ENCODE measurements at regions not wholly inside any gene's neighbourhood (a gene's known extent, or its start where the extent isn't known, plus 50 kb on each side); places are given as distances from the start of the nearest gene placed in this dataset.

DNA sequence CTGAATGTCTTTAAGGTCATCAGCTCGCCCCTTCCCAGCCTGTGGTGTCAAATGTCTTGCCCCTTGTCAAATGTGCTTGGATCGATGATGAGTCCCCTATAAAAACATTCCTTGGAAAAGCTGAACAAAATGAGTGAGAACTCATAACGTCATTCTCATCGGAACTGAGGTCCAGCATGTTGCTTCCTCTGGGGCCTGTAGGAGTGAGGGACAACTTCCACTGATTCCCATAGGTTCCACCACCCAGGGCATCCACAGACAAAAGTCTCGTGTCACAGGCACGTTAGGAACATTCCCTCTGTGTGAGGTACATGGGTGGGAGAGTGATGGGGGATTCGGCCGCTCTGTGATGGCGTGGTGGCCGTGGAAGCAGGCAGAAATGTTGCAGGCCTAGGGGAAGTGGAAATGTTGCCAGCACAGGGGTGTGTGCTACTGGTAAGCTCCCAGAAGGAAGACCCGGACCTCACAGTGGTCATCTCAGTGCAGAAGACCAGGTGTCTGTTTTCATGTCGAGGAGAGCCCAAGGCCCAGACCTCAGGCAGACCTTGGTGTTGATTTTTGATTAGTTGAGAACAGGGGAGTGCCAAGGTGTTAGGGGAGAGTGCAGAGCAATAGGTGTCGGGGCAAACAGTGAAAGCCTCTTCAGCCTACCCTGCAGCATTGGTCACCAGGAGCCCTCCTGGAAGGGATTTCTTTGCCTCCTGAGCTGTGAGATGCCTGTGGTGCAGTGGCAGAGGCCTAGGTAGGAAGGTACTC is 96.8 kb downstream of the SNRPN start:
- DNase-seq, result no peak

DNA sequence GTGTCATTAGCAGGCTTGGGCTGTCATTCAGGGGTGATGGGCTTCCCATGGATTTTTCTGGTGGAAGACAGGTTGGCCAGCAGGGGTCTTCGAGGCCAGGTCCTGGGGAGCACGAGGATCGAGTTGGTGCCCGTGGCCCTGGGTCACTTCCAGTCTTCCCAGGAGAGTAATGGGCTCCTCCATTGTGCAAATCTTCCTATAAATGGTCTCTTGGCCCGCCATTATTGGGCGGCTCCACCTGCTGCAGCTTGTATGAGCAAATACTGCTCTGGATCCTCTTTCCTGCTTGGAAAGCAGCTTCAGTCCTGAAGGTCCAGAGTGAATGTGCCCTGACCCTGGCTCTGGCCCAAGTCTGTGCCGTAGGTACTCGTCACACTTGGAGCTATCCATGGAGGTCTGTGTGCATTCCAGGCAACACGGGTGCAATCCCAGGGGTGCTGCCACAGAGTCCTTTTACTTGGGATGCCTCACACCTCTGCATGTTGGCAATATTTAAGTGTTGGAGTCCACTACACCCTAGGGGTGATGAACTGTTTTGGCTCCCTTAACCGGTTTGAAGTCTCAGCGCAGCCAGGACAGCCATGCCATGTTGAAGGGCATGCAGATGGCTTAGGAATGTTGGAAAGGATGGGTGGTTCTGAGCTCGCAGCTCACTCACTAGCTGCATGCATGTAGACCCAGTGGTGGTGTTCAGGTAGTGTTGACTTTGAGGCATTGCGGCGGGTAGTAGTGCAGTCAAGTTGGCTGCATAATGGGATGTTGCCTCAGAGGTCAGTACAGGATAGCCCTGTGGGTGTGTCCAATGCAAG is 97.6 kb downstream of the SNRPN start:
- no peak for DNase-seq

DNA sequence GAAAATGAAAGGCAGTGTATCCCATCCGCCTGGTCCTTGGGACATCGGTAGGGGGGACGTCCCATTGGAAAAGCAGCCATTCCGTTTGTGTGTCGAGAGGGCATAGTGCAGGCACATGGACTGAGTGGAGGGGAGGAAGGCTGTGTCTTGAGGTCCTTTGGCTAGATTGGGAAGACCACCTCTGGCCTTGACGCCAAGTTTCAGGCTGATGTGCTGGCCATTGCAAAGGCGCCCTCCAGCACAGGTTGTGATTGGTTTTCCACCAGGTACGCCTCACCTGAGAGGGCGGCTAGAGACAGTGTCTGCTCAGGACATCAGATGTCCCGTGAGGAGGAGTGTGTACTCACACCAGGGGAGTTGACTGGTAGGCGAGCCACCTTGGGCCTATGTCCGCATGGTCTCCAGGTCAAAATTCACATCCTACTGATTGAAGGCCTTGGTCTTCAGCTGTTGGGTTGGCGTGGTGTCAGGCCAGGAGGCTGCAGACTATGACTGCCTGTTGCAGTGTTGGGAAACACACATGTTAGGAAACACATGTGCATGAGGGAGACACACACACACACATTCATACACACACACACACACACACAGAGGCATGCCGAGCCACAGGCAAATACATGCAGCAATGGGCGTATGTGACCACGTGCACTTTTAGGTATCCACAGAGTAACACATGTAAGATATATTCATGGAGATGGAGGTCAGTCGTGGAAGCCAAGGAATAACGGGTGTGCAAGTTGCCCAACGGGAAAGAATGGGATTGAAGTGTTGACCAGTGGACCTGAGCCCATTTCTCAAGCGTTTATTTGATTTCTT is 98.4 kb downstream of the SNRPN start:
- no peak for DNase-seq

DNA sequence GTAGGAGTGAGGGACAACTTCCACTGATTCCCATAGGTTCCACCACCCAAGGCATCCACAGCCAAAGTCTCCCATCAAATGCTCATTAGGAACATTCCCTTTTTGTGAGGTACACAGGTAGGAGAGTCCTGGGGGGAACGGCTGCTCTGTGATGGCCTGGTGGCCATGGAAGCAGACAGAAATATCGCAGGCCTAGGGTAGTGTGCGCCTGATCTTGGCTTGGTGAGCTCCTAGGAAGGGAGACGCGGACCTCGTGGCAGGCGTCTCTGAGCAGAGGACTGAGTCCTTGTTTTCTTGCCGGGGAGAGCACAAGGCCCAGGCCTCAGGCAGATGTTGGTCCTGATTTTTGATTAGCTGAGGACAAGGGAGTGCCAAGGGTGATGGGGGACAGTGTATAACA is 99.5 kb downstream of the SNRPN start:
- no peak for DNase-seq

DNA sequence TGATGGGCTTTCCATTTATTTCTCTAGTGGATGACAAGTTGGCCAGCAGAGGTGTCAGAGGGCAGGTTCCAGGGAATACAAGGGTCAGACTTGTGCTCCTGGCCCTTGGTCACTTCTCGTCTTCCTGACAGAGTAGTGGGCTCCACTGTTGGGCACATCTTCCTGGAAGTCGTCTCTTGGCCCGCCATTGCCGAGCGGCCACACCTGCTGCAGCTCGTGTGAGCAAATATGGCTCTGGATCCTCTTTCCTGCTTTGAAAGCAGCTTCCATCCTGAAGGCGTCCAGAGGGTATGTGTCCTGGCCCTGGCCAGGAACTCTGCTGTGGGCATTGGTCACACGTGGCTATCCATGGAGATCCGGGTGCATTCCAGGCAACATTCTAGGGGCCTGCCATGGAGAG is 100.2 kb downstream of the SNRPN start:
- no peak for DNase-seq

DNA sequence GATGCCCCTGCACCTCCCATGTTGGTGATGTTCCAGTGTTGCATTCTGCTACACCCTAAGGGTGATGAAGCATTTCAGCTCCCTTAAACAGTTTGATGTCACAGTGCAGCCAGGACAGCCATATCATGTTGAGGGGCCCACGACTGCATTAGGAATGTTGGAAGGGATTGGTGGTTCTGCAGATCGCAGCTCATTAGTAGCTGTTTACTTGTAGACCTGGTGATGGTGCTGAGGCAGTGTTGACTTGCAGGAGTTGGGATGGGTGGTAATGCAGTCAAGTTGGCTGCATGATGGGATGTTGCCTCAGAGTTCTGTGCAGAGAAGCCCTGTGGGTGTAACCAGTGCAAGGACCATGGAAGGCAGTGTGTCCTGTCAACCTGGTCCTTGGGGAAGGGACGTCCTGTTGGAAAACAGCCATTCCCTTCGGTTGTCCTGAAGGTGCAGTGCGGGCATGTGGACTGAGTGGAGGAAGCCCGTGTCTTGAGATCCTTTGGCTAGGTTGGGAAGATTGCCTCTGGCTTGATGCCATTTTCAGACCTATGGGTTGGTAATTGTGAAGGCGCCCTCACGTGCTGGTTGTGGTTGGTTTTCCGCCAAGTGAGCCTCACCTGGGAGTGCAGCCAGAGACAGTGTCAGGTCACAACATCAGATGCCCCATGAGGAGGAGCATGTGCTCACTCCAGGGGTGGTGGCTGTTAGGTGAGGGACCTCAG is 100.7 kb downstream of the SNRPN start:
- DNase-seq, result no peak

DNA sequence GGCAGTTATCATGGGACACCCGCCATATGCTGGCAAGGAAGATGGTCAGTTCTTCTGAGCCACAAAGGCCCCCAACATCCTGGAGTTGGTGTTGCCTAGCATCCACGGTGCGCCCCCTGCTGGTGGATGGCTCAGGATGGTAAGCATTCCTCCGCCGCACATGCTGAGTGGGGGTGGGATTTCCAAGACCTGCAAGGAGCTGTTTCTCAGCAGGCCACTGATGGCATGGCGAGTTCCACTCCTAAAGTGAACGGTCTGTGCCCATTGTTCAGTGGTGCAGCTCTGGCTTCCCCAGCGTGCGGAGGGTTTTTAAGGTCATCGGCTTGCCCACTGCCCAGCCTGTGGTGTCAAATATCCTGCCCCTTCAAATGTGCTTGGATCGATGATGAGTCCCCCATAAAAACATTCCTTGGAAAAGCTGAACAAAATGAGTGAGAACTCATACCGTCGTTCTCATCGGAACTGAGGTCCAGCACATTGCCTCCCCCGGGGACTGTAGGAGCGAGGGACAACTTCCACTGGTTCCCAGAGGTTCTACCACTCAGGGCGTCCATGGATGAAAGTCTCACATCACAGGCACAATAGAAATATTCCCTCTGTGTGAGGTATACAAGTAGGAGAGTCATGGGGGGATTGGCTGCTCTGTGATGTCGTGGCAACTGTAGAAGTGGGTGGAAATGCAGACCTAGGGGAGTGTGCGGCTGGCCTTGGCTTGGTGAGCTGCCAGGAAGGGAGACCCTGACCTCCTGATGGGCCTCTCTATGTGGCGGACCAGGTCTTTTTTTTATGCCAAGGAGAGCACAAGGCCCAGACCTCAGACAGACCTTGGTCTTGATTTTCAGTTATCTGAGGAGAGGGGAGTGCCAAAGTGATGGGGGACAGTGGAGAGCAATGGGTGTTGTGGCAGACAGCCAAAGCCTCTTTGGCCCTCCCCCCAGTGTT is 102.0 kb downstream of the SNRPN start:
- no peak for DNase-seq

DNA sequence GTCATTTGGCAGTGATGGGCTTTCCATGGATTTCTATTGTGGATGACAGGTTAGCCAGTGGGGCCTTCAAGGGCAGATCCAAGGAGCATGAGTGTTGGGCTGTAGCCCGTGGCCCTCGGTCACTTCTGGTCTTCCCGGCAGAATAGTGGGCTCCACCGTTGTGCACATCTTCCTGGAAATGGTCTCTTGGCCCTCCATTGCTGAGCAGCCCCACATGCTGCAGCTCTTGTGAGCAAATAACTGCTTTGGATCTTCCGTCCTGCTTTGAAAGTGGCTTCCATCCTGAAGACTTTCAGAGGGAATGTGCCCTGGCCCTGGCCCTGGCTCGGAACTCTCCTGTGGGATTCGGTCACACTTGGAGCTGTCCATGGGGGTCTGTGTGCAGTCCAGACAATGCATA is 102.8 kb downstream of the SNRPN start:
- no peak for DNase-seq

DNA sequence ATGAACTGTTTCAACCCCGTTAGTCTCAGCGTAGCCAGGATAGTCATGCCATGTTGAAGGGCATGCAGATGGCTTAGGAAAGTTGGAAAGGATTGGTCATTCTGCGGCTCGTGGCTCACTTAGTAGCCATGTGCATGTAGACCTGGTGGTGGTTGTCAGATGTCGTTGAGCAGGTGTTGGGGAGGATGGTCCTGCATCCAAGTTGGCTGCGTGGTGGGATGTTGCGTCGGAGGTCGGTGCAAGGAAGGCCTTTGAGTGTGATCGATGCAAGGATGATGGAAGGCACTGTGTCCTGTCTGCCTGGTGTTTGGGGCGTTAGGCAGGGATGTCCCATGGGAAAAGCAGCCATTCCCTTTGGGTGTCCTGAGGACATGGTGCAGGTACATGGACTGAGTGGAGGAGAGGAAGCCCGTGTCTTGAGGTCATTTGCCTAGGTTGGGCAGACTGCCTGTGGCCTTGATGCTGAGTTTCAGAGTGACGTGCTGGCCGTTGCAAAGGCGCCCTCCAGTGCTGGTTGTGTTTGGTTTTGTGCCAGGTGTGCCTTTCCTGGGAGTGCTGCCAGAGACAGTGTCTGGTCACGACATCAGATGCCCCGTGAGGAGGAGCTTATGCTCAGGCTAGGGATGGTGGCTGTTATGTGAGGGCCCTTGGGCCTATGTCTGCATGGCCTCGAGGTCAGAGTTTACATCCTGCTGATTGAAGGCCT is 103.4 kb downstream of the SNRPN start:
- no peak for DNase-seq

DNA sequence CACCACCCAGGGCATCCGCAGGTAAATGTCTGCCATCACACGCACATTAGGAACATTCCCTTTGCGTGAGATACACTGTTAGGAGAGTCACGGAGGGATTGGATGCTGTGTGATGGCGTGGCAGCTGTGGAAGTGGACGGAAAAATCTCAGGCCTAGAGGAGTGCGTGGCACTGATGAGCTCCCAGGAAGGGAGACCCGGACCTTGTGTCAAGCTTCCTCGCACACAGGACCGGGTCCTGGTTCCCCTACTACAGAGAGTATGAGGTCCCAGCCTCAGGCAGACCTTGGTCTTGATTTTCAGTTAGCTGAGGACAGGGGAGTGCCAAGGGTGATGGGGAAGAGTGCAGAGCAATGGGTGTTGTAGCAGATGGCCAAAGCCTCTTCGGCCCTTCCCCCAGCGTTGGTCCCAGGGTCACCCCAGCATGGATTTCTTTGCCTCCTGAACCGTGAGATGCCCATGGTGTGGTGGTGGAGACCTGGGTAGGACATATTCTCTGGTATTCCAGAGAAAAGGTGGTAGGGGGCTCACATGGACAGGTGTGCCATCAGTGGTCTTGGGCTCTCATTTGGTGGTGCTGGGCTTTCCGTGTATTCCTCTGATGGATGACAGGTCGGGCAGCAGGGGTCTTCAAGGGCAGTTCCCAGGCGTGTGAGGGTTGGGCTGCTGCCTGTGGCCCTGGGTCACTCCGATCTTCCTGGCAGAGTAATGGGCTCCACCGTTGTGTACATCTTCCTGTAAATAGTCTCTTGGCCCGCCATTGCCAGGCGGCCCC is 105.1 kb downstream of the SNRPN start:
- DNase-seq, result no peak

DNA sequence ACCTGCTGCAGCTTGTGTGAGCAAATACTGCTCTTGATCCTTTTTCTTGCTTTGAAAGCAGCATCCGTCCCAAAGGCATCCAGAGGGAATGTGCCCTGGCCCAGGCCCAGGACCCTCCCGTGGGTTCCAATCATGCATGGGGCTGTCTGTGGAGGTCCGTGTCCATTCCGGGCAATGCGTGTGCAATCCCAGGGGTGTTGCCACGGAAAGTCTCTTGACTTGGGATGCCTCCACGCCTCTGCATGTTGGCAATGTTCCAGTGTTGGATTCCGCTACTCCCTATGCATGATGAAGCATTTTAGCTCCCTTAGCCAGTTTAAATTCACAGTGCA is 105.7 kb downstream of the SNRPN start:
- DNase-seq, result no peak

DNA sequence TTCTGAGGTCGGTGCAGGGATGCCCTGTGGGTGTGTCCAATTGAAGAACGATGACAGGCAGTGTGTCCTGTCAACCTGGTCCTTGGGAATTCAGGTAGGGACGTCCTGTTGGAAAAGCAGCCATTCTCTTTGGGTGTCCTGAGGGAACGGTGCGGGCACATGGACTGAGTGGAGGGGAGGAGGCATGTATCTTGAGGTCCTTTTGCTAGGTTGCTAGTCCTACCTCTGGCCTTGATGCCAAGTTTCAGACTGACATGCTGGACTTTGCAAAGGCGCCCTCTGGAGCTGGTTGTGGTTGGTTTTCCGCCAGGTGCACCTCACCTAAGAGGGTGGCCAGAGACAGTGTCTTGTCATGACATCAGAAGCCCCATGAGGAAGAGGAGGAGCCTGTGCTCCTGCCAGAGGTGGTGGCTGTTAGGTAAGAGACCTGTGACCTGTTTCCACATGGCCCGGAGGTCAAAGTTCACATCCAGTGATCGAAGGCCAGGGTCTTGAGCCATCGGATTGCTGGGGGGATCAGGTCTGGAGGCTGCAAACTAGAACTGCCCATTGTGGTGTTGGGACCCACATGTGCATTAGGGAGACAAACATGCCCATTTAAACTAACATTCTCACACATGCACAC is 106.3 kb downstream of the SNRPN start:
- no peak for DNase-seq

DNA sequence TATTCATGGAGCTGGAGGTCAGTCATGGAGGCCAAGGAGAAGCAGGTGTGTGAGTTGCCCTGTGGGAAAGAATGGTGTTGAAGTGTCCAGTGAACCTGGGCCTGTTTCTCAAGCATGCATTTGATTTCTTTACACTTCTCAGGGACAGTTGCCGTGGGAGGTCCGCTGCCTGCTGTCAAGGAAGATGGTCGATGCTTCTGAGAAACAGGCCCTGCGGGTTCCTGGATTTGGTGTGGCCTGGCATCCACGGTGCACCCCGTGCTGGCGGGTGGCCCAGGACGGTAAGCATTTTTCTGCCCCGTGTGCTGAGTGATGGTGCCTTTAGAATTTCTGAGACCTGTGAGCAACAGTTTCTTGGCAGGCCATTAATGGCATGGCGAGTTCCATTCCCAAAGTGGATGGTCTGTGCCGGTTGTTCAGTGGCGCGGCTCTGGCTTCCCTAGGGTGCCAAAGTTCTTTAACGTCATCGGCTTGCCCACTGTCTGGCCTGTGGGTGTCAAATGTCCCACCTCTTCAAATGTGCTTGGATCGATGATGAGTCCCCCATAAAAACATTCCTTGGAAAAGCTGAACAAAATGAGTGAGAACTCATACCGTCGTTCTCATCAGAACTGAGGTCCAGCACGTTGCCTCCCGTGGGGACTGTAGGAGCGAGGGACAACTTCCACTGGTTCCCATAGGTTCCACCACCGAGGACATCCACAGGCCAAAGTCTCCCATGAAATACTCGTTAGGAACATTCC is 107.2 kb downstream of the SNRPN start:
- DNase-seq, result no peak

DNA sequence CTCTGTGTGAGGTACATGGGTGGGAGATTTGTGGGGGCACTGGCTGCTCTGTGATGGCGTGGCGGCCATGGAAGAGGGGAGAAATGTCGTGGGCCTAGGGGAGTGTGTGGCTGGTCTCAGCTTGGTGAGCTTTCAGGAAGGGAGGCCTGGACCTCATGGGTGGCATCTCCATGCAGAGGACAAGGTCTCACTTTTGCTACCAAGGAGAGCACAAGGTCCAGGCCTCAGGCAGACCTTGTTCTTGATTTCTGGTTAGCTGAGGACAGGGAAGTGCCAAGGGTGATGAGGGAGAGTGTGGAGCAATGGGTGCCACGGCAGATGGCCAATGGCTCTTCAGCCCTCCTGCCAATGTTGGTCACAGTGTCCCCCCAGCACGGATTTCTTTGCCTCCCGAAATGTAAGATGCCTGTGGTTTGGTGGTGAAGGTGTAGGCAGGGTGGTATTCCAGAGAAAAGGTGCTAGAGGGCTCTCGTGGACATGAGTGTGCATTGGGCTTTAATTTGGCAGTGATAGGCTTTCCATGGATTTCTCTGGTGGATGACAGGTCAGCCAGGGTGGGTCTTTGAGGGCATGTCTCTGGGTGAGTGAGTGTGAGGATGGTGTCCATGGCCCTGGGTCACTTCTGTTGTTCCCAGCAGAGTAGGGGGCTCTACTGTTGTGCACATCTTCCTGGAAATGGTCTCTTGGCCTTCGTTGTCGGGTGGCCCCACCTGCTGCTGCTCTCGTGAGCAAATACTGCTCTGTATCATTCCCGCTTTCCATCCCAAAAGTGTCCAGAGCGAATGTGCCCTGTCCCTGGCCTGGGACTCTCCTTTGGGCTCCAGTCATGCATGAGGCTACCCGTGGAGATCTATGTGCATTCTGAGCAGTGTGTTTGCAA is 108.0 kb downstream of the SNRPN start:
- DNase-seq, result no peak

DNA sequence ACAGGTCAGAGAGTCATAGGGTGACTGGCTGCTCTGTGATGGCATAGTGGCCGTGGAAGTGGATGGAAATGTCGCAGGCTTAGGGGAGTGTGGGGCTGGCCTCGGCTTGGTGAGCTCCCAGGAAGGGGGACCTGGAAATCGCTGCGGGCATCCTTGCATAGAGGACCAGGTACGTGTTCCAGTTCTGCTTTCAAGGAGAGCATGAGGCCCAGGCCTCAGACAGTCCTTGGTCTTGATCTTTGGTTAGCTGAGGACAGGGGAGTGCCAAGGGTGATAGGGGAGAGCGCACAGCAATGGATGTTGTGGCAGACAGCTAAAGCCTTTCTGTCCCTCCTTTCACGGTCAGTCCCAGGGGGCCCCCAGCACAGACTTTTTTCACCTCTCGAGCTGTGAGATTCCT is 110.5 kb downstream of the SNRPN start:
- no peak for DNase-seq

DNA sequence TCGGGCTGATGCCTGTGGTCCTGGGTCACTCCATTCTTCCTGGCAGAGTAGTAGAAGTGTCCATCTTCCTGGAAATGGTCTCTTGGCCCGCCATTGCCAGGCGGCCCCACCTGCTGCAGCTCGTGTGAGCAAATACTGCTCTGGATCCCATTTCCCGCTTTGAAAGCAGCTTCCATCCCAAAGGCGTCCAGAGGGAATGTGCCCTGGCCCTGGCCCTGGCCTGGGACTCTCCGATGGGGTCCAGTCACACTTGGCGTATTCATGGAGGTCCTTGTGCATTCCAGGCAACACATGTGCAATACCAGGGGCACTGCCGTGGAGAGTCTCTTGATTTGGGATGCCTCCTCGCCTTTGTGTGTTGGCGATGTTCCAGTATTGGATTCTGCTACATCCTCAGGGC is 111.1 kb downstream of the SNRPN start:
- no peak for DNase-seq

DNA sequence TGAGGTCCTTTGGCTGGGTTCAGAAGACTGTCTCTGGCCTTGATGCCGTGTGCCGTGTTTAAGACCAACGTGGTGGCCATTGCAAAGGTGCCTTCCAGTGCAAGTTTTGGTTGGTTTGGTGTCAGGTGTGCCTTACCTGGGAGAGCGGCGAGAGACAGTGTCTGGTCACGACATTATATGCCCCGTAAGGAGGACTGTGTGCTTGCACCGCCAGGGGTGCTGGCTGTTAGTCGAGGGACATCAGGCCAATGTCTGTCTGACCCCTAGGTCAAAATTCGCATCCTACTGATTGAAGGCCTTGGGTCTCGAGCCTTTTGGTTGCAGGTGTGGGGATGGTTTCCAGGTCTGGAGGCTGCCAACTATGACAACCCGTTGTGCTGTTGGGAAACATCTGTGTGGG is 111.9 kb downstream of the SNRPN start:
- DNase-seq, result no peak

DNA sequence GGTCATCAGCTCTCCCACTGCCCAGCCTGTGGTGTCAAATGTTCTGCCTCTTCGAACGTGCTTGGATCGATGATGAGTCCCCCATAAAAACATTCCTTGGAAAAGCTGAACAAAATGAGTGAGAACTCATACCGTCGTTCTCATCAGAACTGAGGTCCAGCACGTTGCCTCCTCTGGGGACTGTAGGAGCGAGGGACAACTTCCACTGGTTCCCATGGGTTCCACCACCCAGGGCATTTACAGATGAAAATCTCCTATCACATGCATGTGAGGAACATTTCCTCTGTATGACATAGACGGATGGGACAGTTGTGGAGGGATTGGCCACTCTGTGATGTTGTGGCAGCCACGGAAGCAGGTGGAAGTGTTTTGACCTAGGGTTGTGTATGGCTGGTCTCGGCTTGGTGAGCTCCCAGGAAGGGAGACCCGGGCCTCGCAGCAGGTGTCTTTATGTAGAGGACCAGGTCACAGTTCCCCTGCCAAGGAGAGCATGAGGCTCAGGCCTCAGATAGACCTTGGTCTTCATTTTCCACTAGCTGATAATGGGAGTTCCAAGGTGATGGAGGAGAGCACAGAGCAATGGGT is 113.0 kb downstream of the SNRPN start:
- no peak for DNase-seq
